Keratinocyte (primary cell): ENCODE measurements at regions not wholly inside any gene's neighbourhood (a gene's known extent, or its start where the extent isn't known, plus 50 kb on each side); places are given as distances from the start of the nearest gene placed in this dataset.

ENCODE experiments used
- DNase-seq: peaks from one replicate; pipeline ENCODE4 v3.0.0-alpha.2; 2011; ENCODE audit warnings: low read depth, missing footprints, low spot score
- FAIRE-seq: peaks from 2 replicates; lab custom pipeline; 2011; peaks lifted over from hg19 to GRCh38; lab: Jason Lieb, UNC
- H2AFZ ChIP-seq: 2 replicates; pipeline ENCODE4 v1.6.0; 2012; ENCODE audit warnings: low read length, control low read depth, inconsistent platforms; ENCODE audit not compliant: control insufficient read depth
- H3K27ac ChIP-seq: 2 replicates; pipeline ENCODE4 v1.5.1; 2011; ENCODE audit warnings: low read length; ENCODE audit not compliant: control insufficient read depth, insufficient read depth
- H3K27me3 ChIP-seq: 3 replicates; pipeline ENCODE4 v1.6.0; 2011; ENCODE audit warnings: low read length; ENCODE audit not compliant: control insufficient read depth, insufficient read depth; ENCODE audit errors: extremely low read depth
- H3K36me3 ChIP-seq, 2 experiments: 2 replicates in 1 of 2; 3 replicates in 1 of 2; pipeline ENCODE4 v1.5.1; 2011; ENCODE audit warnings: low read length in 2 of 2, mild to moderate bottlenecking in 1 of 2; ENCODE audit not compliant: control insufficient read depth in 2 of 2, insufficient read depth in 2 of 2; ENCODE audit errors: extremely low read depth in 1 of 2
- H3K4me1 ChIP-seq: 3 replicates; pipeline ENCODE4 v1.5.1; 2011; ENCODE audit warnings: low read length; ENCODE audit not compliant: control insufficient read depth, insufficient read depth; ENCODE audit errors: extremely low read depth
- H3K4me2 ChIP-seq: 3 replicates; pipeline ENCODE4 v1.6.0; 2011; ENCODE audit warnings: low read depth, low read length; ENCODE audit not compliant: control insufficient read depth, insufficient read depth; ENCODE audit errors: extremely low read depth
- H3K4me3 ChIP-seq, 3 experiments: fragments of 200-600 bp in 1 of 3; sonication (generic) in 1 of 3; 2 replicates in 2 of 3; 3 replicates in 1 of 3; pipeline ENCODE4 v1.5.1; 2011 to 2016; ENCODE audit warnings: low read length in 3 of 3, mild to moderate bottlenecking in 3 of 3, control low read depth in 2 of 3, inconsistent platforms in 1 of 3, low read depth in 1 of 3, mixed read lengths in 1 of 3, mixed run types in 1 of 3, moderate library complexity in 1 of 3; ENCODE audit not compliant: control insufficient read depth in 2 of 3, insufficient read depth in 2 of 3; ENCODE audit errors: extremely low read depth in 1 of 3
- H3K79me2 ChIP-seq: 2 replicates; pipeline ENCODE4 v1.6.0; 2012; ENCODE audit warnings: low read length; ENCODE audit not compliant: control insufficient read depth, insufficient read depth
- H3K9ac ChIP-seq: 3 replicates; pipeline ENCODE4 v1.6.0; 2011; ENCODE audit warnings: low read length; ENCODE audit not compliant: control insufficient read depth, insufficient read depth; ENCODE audit errors: extremely low read depth
- H3K9me1 ChIP-seq: 3 replicates; pipeline ENCODE4 v1.6.0; 2011; ENCODE audit warnings: low read length; ENCODE audit not compliant: control insufficient read depth, insufficient read depth; ENCODE audit errors: extremely low read depth
- H3K9me3 ChIP-seq: 2 replicates; pipeline ENCODE4 v1.5.1; 2012; ENCODE audit warnings: low read depth, low read length; ENCODE audit not compliant: control insufficient read depth
- H4K20me1 ChIP-seq: 3 replicates; pipeline ENCODE4 v1.6.0; 2011; ENCODE audit warnings: low read length; ENCODE audit not compliant: control insufficient read depth, insufficient read depth; ENCODE audit errors: extremely low read depth
- CTCF ChIP-seq, 3 experiments: IDR thresholded peaks in 1 of 3; conservative IDR thresholded peaks in 1 of 3; optimal IDR thresholded peaks in 1 of 3; 2 replicates in 2 of 3; 3 replicates in 1 of 3; pipeline versions ENCODE3 to v1.5.1; 2011; ENCODE audit warnings: low read length in 3 of 3, mild to moderate bottlenecking in 3 of 3, moderate library complexity in 2 of 3, control low read depth in 1 of 3, inconsistent platforms in 1 of 3; ENCODE audit not compliant: insufficient read depth in 2 of 3; ENCODE audit errors: extremely low read depth in 1 of 3
- EZH2 ChIP-seq: IDR thresholded peaks from one replicate; pipeline ENCODE4 v1.6.1; 2012; ENCODE audit warnings: inconsistent platforms, mild to moderate bottlenecking, low read length, moderate library complexity
- dilution Hi-C: fragments of 300-500 bp; cut with MboI; formaldehyde crosslinking; loops from one replicate; pipeline ENCODE4 v1.7.0; 2020; ENCODE audit warnings: low sequenced_read_pairs; ENCODE audit not compliant: extremely low pct_ligation_motif_present

GRCh38 chr20:40203032-40203431 is 486.0 kb downstream of the MAFB start:
- no peak for FAIRE-seq
- Histone ChIP-seq H3K9me3 (no peaks in the 10 kb centered on the region), H3K9me1 (no peaks in the 10 kb centered on the region), H3K4me3 (no peak overlapping the region), H3K27me3 (no peaks in the 10 kb centered on the region), H2AFZ (no peak overlapping the region), H3K27ac (no peak overlapping the region), H3K79me2 (no peaks in the 10 kb centered on the region), H3K9ac (no peak overlapping the region), H3K36me3 (no peaks in the 10 kb centered on the region), H3K4me2 (no peak overlapping the region), H4K20me1 (no peaks in the 10 kb centered on the region), H3K4me1 (no peaks in the 10 kb centered on the region)
- no peak for DNase-seq
- TF ChIP-seq CTCF (optimal IDR thresholded peaks at IDR 0.05 in 1 of 3, IDR thresholded peaks at IDR 0.05 in 1 of 3, conservative IDR thresholded peaks at IDR 0.05 in 1 of 3; ENCODE audit: extremely low read depth in 1 of 3, insufficient read depth in 2 of 3, low read length in 3 of 3) = no peak
- no peak for TF ChIP-seq EZH2
- dilution Hi-C loops = no loop called here

- H3K27ac ChIP-seq = no peak overlapping the region
- H3K27me3 ChIP-seq = no peaks in the 10 kb centered on the region
- DNase-seq = no peak
- H3K4me3 ChIP-seq = no peak overlapping the region
- no peak for FAIRE-seq
- H3K4me1 ChIP-seq = no peaks in the 10 kb centered on the region
- H4K20me1 ChIP-seq = no peaks in the 10 kb centered on the region
- no peaks in the 10 kb centered on the region for H3K79me2 ChIP-seq
- H3K9me1 ChIP-seq = no peaks in the 10 kb centered on the region
- dilution Hi-C loops = no loop called here
- H3K9ac ChIP-seq = no peak overlapping the region
- no peak for TF ChIP-seq EZH2
- TF ChIP-seq CTCF (optimal IDR thresholded peaks at IDR 0.05 in 1 of 3, IDR thresholded peaks at IDR 0.05 in 1 of 3, conservative IDR thresholded peaks at IDR 0.05 in 1 of 3; ENCODE audit: extremely low read depth in 1 of 3, insufficient read depth in 2 of 3, low read length in 3 of 3) = no peak
- H3K36me3 ChIP-seq = no peaks in the 10 kb centered on the region
- no peaks in the 10 kb centered on the region for H3K9me3 ChIP-seq
- no peak overlapping the region for H2AFZ ChIP-seq
- H3K4me2 ChIP-seq = no peak overlapping the region
These were observed 491.3 kb downstream of the MAFB start for GRCh38 chr20:40197691-40198090.
